IMR-90 (cell line): ENCODE measurements at regions not wholly inside any gene's neighbourhood (a gene's known extent, or its start where the extent isn't known, plus 50 kb on each side); places are given as distances from the start of the nearest gene placed in this dataset.

Source experiments
- ATAC-seq: fragments of 200-7000 bp; cut with Tn5 transposase; 2 replicates; pipeline ENCODE4 v1.9.1; 2020; ENCODE audit warnings: low read depth, mild to moderate bottlenecking, moderate library complexity
- BruUV-seq: library from RNA; stranded (reverse); fragments of 400-500 nt; replicated peaks from 2 replicates; lab custom pipeline; 2021; lab: Mats Ljungman, UMichigan
- CTCF ChIA-PET: fragments of 300-600 bp; formaldehyde crosslinking; extraction: SDS; loops from one replicate; lab custom pipeline; 2021; ENCODE audit warnings: antibody characterized with exemption; lab: Yijun Ruan, JAX
- POLR2A ChIA-PET: fragments of 300-600 bp; sonication (Branson Sonifier 250); formaldehyde crosslinking; loops from one replicate; lab custom pipeline; 2022; ENCODE audit warnings: antibody characterized with exemption; ENCODE audit not compliant: unreplicated experiment; lab: Charles Lee
- DNase-seq: peaks from one replicate; pipeline ENCODE4 v3.0.0; 2013
- H2AFZ ChIP-seq: replicated peaks from 2 replicates; pipeline ENCODE3; 2013; ENCODE audit warnings: low read length, mild to moderate bottlenecking; ENCODE audit not compliant: poor library complexity
- H2AK5ac ChIP-seq: 2 replicates; pipeline ENCODE4 v1.6.1; 2013; ENCODE audit warnings: low read depth, low read length, inconsistent platforms
- H2AK9ac ChIP-seq: replicated peaks from 2 replicates; pipeline ENCODE3; 2013; ENCODE audit warnings: mild to moderate bottlenecking, low read depth, low read length, moderate library complexity; ENCODE audit not compliant: poor library complexity
- H2BK120ac ChIP-seq: 2 replicates; pipeline ENCODE4 v1.6.1; 2013; ENCODE audit warnings: low read depth, low read length, inconsistent platforms
- H2BK15ac ChIP-seq: 3 replicates; pipeline ENCODE4 v1.6.1; 2013; ENCODE audit warnings: low read depth, low read length, inconsistent platforms
- H2BK20ac ChIP-seq: 2 replicates; pipeline ENCODE4 v1.6.1; 2013; ENCODE audit warnings: low read depth, mild to moderate bottlenecking, inconsistent platforms, low read length, moderate library complexity
- H2BK5ac ChIP-seq: 2 replicates; pipeline ENCODE4 v1.6.1; 2013; ENCODE audit warnings: mild to moderate bottlenecking, low read depth, low read length, inconsistent platforms; ENCODE audit not compliant: poor library complexity, severe bottlenecking
- H3K14ac ChIP-seq: replicated peaks from 2 replicates; pipeline ENCODE4 v1.6.1; 2013; ENCODE audit warnings: low read depth, low read length, inconsistent platforms
- H3K18ac ChIP-seq: 2 replicates; pipeline ENCODE4 v1.6.1; 2013; ENCODE audit warnings: low read depth, low read length, control low read depth
- H3K23ac ChIP-seq: 2 replicates; pipeline ENCODE4 v1.6.1; 2013; ENCODE audit warnings: low read depth, low read length, inconsistent platforms
- H3K27ac ChIP-seq: 2 replicates; pipeline ENCODE4 v1.5.1; 2013; ENCODE audit warnings: mild to moderate bottlenecking, control low read depth, low read length; ENCODE audit not compliant: insufficient read depth
- H3K27me3 ChIP-seq: 2 replicates; pipeline ENCODE4 v1.6.1; 2013; ENCODE audit warnings: low read length; ENCODE audit not compliant: control insufficient read depth, insufficient read depth
- H3K36me3 ChIP-seq: 2 replicates; pipeline ENCODE4 v1.6.1; 2013; ENCODE audit warnings: low read length, mixed read lengths; ENCODE audit not compliant: control insufficient read depth, insufficient read depth
- H3K4ac ChIP-seq: 2 replicates; pipeline ENCODE4 v1.6.1; 2013; ENCODE audit warnings: low read depth, low read length, inconsistent platforms
- H3K4me1 ChIP-seq: 2 replicates; pipeline ENCODE4 v1.6.1; 2013; ENCODE audit warnings: low read length, mixed read lengths; ENCODE audit not compliant: control insufficient read depth, insufficient read depth
- H3K4me2 ChIP-seq: 2 replicates; pipeline ENCODE4 v1.6.1; 2013; ENCODE audit warnings: low read depth, mild to moderate bottlenecking, control low read depth, low read length, moderate library complexity
- H3K4me3 ChIP-seq: 2 replicates; pipeline ENCODE4 v1.5.1; 2013; ENCODE audit warnings: low read depth, mild to moderate bottlenecking, control low read depth, low read length, moderate library complexity; ENCODE audit not compliant: insufficient read depth
- H3K56ac ChIP-seq: 2 replicates; pipeline ENCODE4 v1.6.1; 2013; ENCODE audit warnings: low read length, inconsistent platforms; ENCODE audit not compliant: insufficient read depth; ENCODE audit errors: extremely low read depth
- H3K79me1 ChIP-seq, 2 experiments: 2 replicates each; pipeline ENCODE4 v1.6.1; 2013; ENCODE audit warnings: low read length in 2 of 2, inconsistent platforms in 1 of 2, low read depth in 1 of 2
- H3K9ac ChIP-seq: 2 replicates; pipeline ENCODE4 v1.6.1; 2013; ENCODE audit warnings: low read depth, low read length, control low read depth
- H3K9me1 ChIP-seq: 2 replicates; pipeline ENCODE4 v1.6.1; 2013; ENCODE audit warnings: low read length, inconsistent platforms; ENCODE audit not compliant: insufficient read depth
- H3K9me3 ChIP-seq: 2 replicates; pipeline ENCODE4 v1.6.1; 2013; ENCODE audit warnings: low read length; ENCODE audit not compliant: control insufficient read depth, insufficient read depth
- H4K20me1 ChIP-seq: 2 replicates; pipeline ENCODE4 v1.6.1; 2013; ENCODE audit warnings: low read length, inconsistent platforms; ENCODE audit not compliant: insufficient read depth
- H4K5ac ChIP-seq: 2 replicates; pipeline ENCODE4 v1.6.1; 2013; ENCODE audit warnings: mild to moderate bottlenecking, low read depth, low read length, control low read depth
- H4K8ac ChIP-seq, 2 experiments: 2 replicates each; pipeline ENCODE4 v1.6.1; 2013; ENCODE audit warnings: low read depth in 2 of 2, low read length in 2 of 2, control low read depth in 1 of 2, inconsistent platforms in 1 of 2
- H4K91ac ChIP-seq: 2 replicates; pipeline ENCODE4 v1.6.1; 2013; ENCODE audit warnings: low read depth, low read length, inconsistent platforms; ENCODE audit not compliant: insufficient read depth
- BHLHE40 ChIP-seq: fragments of 150-350 bp; IDR thresholded peaks from 2 replicates; pipeline ENCODE4 v1.6.1; 2016; ENCODE audit warnings: mild to moderate bottlenecking, low read depth, low read length
- CEBPB ChIP-seq: IDR thresholded peaks from 2 replicates; pipeline ENCODE4 v1.6.1; 2012; ENCODE audit warnings: low read depth, low read length, improper control_type of control experiment
- CHD1 ChIP-seq: IDR thresholded peaks from 2 replicates; pipeline ENCODE4 v1.6.1; 2012; ENCODE audit warnings: low read depth, low read length, improper control_type of control experiment
- FOS ChIP-seq: fragments of 150-350 bp; IDR thresholded peaks from 2 replicates; pipeline ENCODE4 v1.6.1; 2016; ENCODE audit warnings: low read depth, low read length
- MAZ ChIP-seq: IDR thresholded peaks from 2 replicates; pipeline ENCODE4 v1.6.1; 2012; ENCODE audit warnings: low read depth, mild to moderate bottlenecking, low read length, improper control_type of control experiment, moderate library complexity, borderline replicate concordance
- MXI1 ChIP-seq: IDR thresholded peaks from 2 replicates; pipeline ENCODE4 v1.6.1; 2012; ENCODE audit warnings: low read depth, mild to moderate bottlenecking, low read length, moderate library complexity, borderline replicate concordance
- POLR2A ChIP-seq: IDR thresholded peaks from 2 replicates; pipeline ENCODE4 v1.6.1; 2012; ENCODE audit warnings: mild to moderate bottlenecking, low read depth, low read length
- RAD21 ChIP-seq: IDR thresholded peaks from 2 replicates; pipeline ENCODE4 v1.6.1; 2012; ENCODE audit warnings: low read length, improper control_type of control experiment
- RCOR1 ChIP-seq: IDR thresholded peaks from 2 replicates; pipeline ENCODE4 v1.6.1; 2012; ENCODE audit warnings: mild to moderate bottlenecking, low read length, improper control_type of control experiment; ENCODE audit not compliant: insufficient replicate concordance
- SMC3 ChIP-seq: fragments of 150-350 bp; IDR thresholded peaks from 2 replicates; pipeline ENCODE4 v1.6.1; 2016; ENCODE audit warnings: low read depth, mild to moderate bottlenecking, antibody characterized with exemption, low read length, moderate library complexity
- WGBS, 2 experiments: methylation state at CpG; one replicate each; pipeline versions ENCODE4 v1.1.5 to v1.1.7; 2013; ENCODE audit warnings: missing lambda C conversion rate in 2 of 2; ENCODE audit not compliant: insufficient read length in 1 of 2; ENCODE audit errors: extremely low coverage in 2 of 2; 5-methylcytosine and 5-hydroxymethylcytosine counted together
- dilution Hi-C: fragments of 300-500 bp; cut with HindIII; formaldehyde crosslinking; loops from one replicate; pipeline ENCODE4 v1.14.3; 2018; ENCODE audit warnings: low sequenced_read_pairs; ENCODE audit not compliant: unreplicated experiment
- in situ Hi-C: fragments of 300-500 bp; cut with MboI; formaldehyde crosslinking; loops from 3 replicates; pipeline ENCODE4 v1.14.3; 2019; ENCODE audit warnings: low sequenced_read_pairs, inconsistent platforms, mixed read lengths
- intact Hi-C: fragments of 100-400 bp; cut with micrococcal nuclease; formaldehyde crosslinking; loops from 2 replicates; pipeline ENCODE4 v1.10.0; 2022
- TF ChIP-seq, protein P1 (sequence below): fragments of 150-350 bp; IDR thresholded peaks from 2 replicates; pipeline ENCODE4 v1.6.1; 2016; ENCODE audit warnings: low read depth, mild to moderate bottlenecking, low read length, moderate library complexity, borderline replicate concordance
- TF ChIP-seq, protein P2 (sequence below): fragments of 150-350 bp; IDR thresholded peaks from 2 replicates; pipeline ENCODE4 v1.6.1; 2017; ENCODE audit warnings: mild to moderate bottlenecking, antibody characterized with exemption, low read length, low read depth
- TF ChIP-seq, protein P3 (sequence below): conservative IDR thresholded peaks from 2 replicates; pipeline ENCODE4 v1.5.1; 2012; ENCODE audit warnings: mild to moderate bottlenecking, low read depth, low read length, improper control_type of control experiment

DNA sequence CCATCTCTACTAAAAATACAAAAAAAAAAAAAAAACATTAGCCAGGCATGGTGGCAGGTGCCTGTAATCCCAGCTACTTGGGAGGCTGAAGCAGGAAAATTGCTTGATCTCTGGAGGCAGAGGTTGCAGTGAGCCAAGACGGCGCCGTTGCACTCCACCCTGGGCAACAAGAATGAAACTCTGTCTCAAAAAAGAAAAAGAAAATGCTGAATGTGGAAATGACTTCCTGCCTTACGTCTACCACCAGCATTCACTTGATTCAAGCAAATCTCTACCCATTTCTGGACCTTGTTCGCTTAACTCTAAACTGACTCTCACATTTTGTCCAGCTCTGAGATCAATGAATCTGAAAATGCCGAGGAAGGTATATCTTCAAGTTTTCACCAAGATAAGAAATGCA, 825.3 kb downstream of the TRIB2 start:
- CTCF ChIA-PET, result no interaction called here
- in situ Hi-C loops, result no loop called here

More for the DNA sequence above, 825.3 kb downstream of the TRIB2 start:
- no peak overlapping the region for H3K4me3 ChIP-seq
- no peak overlapping the region for H2BK20ac ChIP-seq
- H3K9me1 ChIP-seq, result no peaks in the 10 kb centered on the region
- H2AK5ac ChIP-seq, result no peak overlapping the region
- H3K27ac ChIP-seq, result no peak overlapping the region
- no peak overlapping the region for H3K9ac ChIP-seq
- no peaks in the 10 kb centered on the region for H3K79me1 ChIP-seq
- H3K56ac ChIP-seq, result no peak overlapping the region
- TF ChIP-seq, protein P1, sequence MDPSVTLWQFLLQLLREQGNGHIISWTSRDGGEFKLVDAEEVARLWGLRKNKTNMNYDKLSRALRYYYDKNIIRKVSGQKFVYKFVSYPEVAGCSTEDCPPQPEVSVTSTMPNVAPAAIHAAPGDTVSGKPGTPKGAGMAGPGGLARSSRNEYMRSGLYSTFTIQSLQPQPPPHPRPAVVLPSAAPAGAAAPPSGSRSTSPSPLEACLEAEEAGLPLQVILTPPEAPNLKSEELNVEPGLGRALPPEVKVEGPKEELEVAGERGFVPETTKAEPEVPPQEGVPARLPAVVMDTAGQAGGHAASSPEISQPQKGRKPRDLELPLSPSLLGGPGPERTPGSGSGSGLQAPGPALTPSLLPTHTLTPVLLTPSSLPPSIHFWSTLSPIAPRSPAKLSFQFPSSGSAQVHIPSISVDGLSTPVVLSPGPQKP, result no peak
- TF ChIP-seq MXI1, result no peak
- no peak for TF ChIP-seq CEBPB
- no peak for TF ChIP-seq RAD21
- TF ChIP-seq, protein P2, sequence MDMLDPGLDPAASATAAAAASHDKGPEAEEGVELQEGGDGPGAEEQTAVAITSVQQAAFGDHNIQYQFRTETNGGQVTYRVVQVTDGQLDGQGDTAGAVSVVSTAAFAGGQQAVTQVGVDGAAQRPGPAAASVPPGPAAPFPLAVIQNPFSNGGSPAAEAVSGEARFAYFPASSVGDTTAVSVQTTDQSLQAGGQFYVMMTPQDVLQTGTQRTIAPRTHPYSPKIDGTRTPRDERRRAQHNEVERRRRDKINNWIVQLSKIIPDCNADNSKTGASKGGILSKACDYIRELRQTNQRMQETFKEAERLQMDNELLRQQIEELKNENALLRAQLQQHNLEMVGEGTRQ, result no peak
- TF ChIP-seq, protein P3, sequence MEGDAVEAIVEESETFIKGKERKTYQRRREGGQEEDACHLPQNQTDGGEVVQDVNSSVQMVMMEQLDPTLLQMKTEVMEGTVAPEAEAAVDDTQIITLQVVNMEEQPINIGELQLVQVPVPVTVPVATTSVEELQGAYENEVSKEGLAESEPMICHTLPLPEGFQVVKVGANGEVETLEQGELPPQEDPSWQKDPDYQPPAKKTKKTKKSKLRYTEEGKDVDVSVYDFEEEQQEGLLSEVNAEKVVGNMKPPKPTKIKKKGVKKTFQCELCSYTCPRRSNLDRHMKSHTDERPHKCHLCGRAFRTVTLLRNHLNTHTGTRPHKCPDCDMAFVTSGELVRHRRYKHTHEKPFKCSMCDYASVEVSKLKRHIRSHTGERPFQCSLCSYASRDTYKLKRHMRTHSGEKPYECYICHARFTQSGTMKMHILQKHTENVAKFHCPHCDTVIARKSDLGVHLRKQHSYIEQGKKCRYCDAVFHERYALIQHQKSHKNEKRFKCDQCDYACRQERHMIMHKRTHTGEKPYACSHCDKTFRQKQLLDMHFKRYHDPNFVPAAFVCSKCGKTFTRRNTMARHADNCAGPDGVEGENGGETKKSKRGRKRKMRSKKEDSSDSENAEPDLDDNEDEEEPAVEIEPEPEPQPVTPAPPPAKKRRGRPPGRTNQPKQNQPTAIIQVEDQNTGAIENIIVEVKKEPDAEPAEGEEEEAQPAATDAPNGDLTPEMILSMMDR, result no peak
- TF ChIP-seq SMC3, result no peak
- no peak for TF ChIP-seq MAZ
- no peak for TF ChIP-seq RCOR1
- no peak for TF ChIP-seq BHLHE40
- TF ChIP-seq POLR2A, result no peak
- no peak for TF ChIP-seq CHD1
- TF ChIP-seq FOS, result no peak
- no peak overlapping the region for H2BK15ac ChIP-seq
- H4K91ac ChIP-seq, result no peak overlapping the region
- H4K20me1 ChIP-seq, result no peaks in the 10 kb centered on the region
- WGBS, 2 experiments, result no CpG with 5 or more reads among the region's 6 CpGs
- no peak overlapping the region for H2AK9ac ChIP-seq
- no peak overlapping the region for H3K18ac ChIP-seq
- ATAC-seq, result no peak
- BruUV-seq, result no TSS peak
- POLR2A ChIA-PET, result no interaction called here
- no peak overlapping the region for H3K23ac ChIP-seq
- no peak for DNase-seq
- no peaks in the 10 kb centered on the region for H3K4me1 ChIP-seq
- no peak overlapping the region for H4K8ac ChIP-seq
- dilution Hi-C loops (no loop called here), intact Hi-C loops (no loop called here)
- H3K4me2 ChIP-seq, result no peak overlapping the region
- peaks cover 4% of the 10 kb centered on the region for H3K9me3 ChIP-seq
- H4K5ac ChIP-seq, result no peak overlapping the region
- no peaks in the 10 kb centered on the region for H3K36me3 ChIP-seq
- no peak overlapping the region for H2BK120ac ChIP-seq
- H2BK5ac ChIP-seq, result no peak overlapping the region
- H2AFZ ChIP-seq, result no peak overlapping the region
- no peak overlapping the region for H3K14ac ChIP-seq
- no peak overlapping the region for H3K4ac ChIP-seq
- H3K27me3 ChIP-seq, result no peaks in the 10 kb centered on the region
